CD4-positive, alpha-beta T cell treated with Interleukin-15 for 4 hours (primary cell): ENCODE measurements at regions not wholly inside any gene's neighbourhood (a gene's known extent, or its start where the extent isn't known, plus 50 kb on each side); places are given as distances from the start of the nearest gene placed in this dataset.

Experiments used
- DNase-seq: peaks from one replicate; pipeline ENCODE4 v3.0.0-alpha.2; 2020; ENCODE audit warnings: low spot score

DNA sequence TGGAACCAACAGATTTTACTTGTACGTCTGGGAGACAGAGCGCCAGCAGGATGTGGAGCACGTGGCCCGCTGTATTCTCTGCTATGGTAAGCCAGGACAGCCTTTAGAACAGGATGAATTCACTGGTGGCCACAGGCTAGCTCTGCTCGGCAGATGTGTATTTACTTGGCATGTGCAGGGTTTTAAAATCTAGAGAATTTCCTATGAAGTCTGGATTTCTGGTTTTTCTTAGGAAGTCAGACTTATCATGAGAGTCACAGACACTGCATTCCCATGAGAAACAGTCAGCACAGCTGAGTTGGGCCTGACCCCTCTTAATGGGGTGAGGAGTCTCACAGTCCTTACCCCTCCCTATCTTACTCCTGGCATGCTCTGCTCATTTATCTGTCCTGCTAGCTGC, 84.6 kb upstream of the COL6A5 start:
- DNase-seq: no peak

DNA sequence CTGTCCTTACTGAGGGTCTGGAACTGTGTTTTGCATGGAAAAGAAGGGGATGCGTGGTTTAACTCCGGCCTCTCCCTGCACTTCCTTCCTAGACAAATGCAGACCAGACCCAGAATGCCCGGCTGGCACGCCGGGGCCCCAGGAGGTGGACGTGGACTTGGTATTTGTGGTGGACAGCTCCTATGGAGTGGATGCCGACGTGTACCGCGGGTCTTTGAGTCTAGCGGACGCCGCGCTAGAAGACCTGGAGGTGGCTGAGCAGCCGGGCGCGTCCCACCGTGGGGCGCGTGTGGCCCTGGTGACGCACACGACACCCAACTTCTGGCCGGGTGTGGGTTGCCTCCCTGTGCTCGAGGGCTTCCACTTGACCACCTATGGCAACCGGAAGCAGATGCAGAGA, 81.8 kb upstream of the COL6A5 start:
- DNase-seq: no peak

DNA sequence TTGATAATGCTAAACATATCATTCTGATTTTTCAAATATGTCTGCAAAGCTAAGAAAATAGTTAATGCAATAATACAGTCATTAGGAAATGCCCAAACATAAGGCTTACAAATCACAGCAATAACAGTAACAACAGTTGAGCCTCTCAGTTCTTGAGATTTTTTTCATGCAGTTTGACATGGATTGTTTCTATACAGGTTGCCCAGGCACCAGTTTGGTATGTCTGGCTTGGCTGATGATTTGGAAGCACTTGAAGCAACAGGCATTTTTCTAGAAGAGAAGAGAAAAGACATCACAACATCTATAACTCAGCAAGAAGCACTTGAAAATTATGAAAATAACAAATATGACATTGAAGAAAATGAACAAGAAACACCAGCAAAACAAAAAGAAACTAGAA, 78.7 kb upstream of the COL6A5 start:
- no peak for DNase-seq

DNA sequence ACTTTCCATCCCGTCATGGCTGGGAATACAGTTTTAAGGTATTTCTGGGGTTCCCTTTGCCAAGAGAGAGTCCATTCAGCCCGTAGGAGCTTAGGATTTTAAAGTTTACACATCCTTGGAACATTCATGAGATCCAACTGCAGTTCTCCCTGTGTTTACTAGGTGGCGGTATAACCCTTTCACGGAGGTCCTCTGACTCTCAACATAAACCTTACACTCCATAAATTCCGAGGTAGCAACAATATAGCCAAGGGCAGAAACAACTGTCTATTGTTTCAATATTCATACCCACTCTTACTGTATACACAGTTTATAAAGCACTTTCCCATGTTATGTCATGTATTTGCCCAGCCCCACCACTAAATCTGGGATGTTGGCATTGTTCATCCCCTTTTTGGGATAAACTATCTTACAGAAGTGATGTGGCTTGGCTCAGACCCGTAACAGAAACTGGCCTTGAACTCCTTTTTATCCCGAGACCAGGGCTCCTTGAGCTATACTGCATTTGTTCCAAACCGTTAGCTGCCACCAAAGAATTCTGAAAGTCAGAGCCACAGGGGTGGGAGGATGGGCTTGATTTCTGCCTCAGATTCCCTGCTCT, 69.2 kb upstream of the COL6A5 start:
- peak; percentile 7 for DNase-seq

DNA sequence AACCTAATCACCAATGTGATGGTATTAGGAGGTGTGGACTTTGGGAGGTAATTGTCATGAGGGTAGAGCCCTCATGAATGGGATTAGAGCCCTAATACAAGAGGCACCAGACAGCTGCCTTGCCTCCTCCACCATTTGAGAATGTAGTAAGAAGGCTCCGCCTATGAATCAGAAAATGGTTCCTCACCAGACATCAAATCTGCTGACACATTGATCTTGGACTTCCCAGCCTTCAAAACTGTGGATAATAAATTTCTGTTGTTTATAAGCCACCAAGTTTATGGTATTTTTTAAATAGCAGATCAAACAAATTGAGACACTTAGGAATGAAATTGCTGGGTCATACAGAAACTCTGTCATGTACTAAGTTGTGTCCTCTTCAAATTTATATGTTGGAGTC, 56.8 kb upstream of the COL6A5 start:
- DNase-seq: no peak

DNA sequence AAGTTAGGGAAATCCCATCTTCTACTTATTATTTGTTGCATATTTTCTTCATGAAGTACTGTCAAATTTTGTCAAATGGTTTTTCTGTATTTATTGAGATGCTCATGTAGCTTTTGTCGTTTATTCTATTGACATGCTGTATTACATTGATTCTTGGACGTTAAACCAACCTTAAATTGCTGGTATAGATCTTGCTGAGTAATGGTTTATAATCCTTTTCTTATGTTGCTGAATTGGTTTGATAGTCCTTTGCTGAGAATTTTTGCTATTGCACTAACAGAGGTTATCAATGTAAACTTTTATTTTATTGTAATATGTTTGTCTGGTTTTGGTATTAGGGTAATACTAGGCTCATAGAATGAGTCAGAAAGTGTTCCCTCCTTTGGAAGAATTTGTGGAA, 54.3 kb upstream of the COL6A5 start:
- DNase-seq: no peak

DNA sequence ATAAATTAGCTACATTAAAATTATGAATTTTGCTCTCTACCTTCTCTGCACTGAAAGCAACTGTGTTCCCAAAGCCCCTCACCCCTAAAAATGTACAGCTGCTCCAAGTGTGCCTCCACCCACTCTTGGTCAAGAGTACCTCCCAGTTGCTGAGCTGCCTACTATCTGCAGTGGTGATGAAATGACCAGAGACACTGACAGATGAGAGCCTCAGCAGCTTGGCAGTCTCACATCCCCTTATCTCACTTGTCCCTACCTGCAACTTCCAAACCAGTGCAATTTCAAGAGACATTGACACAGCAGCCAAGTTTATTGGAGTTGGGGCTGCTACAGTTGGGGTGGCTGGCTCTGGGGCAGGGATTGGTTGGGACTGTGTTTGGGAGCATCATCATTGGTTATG, 52.2 kb upstream of the COL6A5 start:
- no peak for DNase-seq
